NB4 (cell line): ENCODE measurements at regions not wholly inside any gene's neighbourhood (a gene's known extent, or its start where the extent isn't known, plus 50 kb on each side); places are given as distances from the start of the nearest gene placed in this dataset.

Source experiments
- DNase-seq: peaks from one replicate; pipeline ENCODE4 v3.0.0; 2010; ENCODE audit warnings: low read depth
- H3K4me3 ChIP-seq: one replicate; pipeline ENCODE4 v1.5.1; 2011; ENCODE audit warnings: mild to moderate bottlenecking, low read depth, low read length, moderate library complexity
- MYC ChIP-seq: IDR thresholded peaks from 2 replicates; pipeline ENCODE4 v1.6.1; 2011; ENCODE audit warnings: low read depth, low read length
- POLR2A ChIP-seq: IDR thresholded peaks from 2 replicates; pipeline ENCODE4 v1.6.1; 2011; ENCODE audit warnings: mild to moderate bottlenecking; ENCODE audit not compliant: insufficient read length; ENCODE audit errors: extremely low read depth
- TF ChIP-seq, protein P1 (sequence below): IDR thresholded peaks from one replicate; pipeline ENCODE4 v1.5.1; 2012; ENCODE audit warnings: low read depth, low read length
- TF ChIP-seq, protein P2 (sequence below): IDR thresholded peaks from 2 replicates; pipeline ENCODE4 v1.6.1; 2011; ENCODE audit warnings: low read depth, low read length

DNA sequence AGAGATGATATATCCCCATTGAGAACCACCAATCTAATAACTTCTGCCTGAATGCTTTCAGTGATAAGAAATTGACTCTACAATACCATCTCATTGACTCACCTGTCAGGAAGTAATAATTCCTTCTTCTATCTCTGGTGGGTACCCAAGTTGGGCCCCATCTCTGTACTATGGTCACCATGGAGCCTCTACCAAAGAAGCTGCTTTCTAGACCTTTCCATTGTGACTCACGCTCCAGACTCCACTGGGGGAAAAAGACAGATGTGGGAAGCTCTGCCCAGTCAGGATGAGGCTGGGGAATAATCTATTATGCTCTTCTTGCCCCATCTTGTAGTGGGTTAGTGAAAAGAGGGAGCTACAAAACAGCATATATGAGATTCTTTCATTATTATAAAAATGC, 100.4 kb downstream of the COPRS start:
- TF ChIP-seq, protein P1, sequence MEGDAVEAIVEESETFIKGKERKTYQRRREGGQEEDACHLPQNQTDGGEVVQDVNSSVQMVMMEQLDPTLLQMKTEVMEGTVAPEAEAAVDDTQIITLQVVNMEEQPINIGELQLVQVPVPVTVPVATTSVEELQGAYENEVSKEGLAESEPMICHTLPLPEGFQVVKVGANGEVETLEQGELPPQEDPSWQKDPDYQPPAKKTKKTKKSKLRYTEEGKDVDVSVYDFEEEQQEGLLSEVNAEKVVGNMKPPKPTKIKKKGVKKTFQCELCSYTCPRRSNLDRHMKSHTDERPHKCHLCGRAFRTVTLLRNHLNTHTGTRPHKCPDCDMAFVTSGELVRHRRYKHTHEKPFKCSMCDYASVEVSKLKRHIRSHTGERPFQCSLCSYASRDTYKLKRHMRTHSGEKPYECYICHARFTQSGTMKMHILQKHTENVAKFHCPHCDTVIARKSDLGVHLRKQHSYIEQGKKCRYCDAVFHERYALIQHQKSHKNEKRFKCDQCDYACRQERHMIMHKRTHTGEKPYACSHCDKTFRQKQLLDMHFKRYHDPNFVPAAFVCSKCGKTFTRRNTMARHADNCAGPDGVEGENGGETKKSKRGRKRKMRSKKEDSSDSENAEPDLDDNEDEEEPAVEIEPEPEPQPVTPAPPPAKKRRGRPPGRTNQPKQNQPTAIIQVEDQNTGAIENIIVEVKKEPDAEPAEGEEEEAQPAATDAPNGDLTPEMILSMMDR, result no peak
- TF ChIP-seq POLR2A (no peak), MYC (no peak)
- TF ChIP-seq, protein P2, sequence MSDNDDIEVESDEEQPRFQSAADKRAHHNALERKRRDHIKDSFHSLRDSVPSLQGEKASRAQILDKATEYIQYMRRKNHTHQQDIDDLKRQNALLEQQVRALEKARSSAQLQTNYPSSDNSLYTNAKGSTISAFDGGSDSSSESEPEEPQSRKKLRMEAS, result no peak
- no peak for DNase-seq
- H3K4me3 ChIP-seq, result no peak overlapping the region

DNA sequence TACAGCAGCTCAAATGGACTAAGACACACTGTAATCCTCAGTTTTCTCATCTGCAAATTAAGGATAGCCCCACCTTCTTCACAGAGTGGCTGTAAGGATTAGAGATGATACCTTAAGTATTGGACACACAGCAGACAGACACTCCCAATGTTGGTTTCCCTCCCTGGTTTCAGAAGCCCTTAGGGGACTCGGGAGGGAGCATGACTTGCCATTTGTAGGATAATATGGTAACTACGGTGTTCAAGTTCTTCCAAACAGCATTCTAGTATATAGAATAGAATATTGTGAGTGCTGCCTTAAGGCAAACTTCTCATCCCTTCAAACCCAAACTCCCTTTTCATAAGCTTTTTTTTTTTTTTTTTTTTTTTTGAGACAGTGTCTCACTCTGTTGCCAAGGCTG, 101.9 kb downstream of the COPRS start:
- H3K4me3 ChIP-seq, result no peak overlapping the region
- no peak for DNase-seq
- TF ChIP-seq MYC, result no peak
- TF ChIP-seq, protein P2, result no peak
- TF ChIP-seq POLR2A, result no peak
- TF ChIP-seq, protein P1, result no peak

DNA sequence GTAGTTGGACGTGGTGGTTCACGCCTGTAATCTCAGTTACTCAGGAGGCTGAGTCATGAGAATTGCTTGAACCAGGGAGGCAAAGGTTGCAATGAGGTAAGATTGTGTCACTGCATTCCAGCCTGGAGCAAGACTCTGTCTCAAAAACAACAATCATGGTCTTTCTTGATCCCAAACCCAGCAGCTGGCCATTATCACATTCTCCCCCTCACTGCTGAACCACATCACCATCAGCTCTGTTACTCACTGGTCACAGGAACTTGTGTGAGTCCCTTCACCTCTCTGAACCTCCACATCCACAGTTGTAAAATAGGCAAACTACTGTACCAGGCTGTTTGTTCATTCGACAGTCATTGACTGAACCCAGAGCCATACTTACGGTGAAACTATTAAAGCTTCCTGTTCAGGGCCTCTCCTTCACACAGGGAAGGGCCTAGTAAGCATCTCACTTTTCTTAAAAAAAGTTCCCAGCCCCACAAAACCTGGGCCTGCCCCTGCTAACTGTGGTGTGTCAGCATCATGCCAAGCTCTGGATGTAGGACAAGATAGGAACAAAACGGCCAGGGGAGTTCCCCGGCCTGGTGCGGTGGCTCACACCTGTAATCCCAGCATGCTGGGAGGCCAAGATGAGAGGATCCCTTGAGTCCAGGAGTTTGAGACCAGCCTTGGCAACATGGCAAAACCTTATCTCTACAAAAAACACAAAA, 104.7 kb downstream of the COPRS start:
- DNase-seq, result no peak
- no peak for TF ChIP-seq POLR2A
- TF ChIP-seq, protein P2, result no peak
- TF ChIP-seq MYC, result no peak
- TF ChIP-seq, protein P1, result no peak

DNA sequence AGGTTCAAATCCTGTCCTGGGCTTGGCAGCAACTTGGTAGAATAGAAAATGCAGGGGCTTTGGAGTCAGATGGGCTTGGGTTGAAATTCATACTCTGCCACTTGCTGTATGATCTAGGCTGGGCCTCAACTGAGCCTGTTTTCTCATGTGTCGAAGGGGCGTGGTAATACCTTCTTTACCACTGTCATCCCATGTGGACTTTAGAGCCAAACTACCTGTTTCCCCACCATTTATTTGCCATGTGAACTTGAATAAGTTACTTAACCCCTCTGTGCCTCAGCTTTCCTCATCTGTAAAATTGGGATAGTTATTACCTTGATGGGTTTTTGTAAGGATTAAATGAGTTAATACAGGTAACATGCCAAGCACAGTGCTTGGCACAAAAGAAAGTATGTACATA, 106.0 kb downstream of the COPRS start:
- TF ChIP-seq, protein P2, result no peak
- DNase-seq, result no peak
- H3K4me3 ChIP-seq, result no peak overlapping the region

More for the DNA sequence above, 104.7 kb downstream of the COPRS start:
- no peak overlapping the region for H3K4me3 ChIP-seq

DNA sequence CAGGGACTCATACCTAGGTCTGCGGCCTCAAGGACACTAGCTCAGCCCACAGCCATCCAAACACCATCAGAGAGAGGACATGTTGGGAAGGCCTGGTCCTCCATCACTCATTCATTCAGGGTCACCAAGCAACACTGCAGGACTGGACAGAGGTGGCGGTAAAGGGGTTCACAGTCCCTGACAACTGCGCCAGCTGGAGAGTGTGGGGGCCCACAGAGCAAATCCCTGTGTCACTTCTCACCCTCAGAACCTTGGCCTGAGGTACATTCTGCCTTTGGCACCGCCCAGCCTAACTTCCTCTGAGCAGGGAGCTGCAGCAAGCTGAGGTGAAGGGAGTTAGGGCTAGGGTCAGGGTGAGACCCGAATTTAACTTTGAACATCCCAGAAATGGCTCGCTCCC, 106.5 kb downstream of the COPRS start:
- TF ChIP-seq MYC (no peak), POLR2A (no peak)
- TF ChIP-seq, protein P2, result no peak
- TF ChIP-seq, protein P1, result no peak
- DNase-seq, result no peak
- no peak overlapping the region for H3K4me3 ChIP-seq

DNA sequence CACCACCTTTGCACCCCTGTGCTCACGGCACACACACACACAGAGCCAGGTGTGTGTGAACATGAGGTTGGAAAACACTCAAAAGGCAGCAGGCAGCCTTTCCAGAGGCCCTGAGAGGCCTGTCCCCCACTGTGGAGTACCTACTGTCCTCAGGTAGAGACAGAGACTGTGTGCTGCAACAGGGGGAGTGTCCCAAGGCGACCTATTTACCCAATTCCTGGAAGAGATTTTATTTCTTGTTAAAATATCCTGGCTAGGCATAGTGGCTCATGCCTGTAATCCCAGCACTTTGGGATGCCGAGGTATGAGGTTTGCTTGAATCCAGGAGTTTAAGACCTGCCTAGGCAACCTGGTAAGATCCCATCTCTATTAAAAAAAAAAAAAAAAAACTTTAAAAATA, 108.5 kb downstream of the COPRS start:
- H3K4me3 ChIP-seq, result no peak overlapping the region
- TF ChIP-seq, protein P1, result no peak
- TF ChIP-seq, protein P2, result no peak
- TF ChIP-seq MYC (no peak), POLR2A (no peak)
- no peak for DNase-seq
